HFFc6 (cell line): ENCODE measurements at regions not wholly inside any gene's neighbourhood (a gene's known extent, or its start where the extent isn't known, plus 50 kb on each side); places are given as distances from the start of the nearest gene placed in this dataset.
A peak's percentile ranks its signal among the peaks of the same experiment; 100 is the strongest.
"Not testable (repeated sequence)": the region's sequence is repeated elsewhere in the genome, so short reads cannot be mapped to it uniquely, and the experiment has no call there.

ENCODE experiments used
- DNase-seq: peaks from one replicate; pipeline ENCODE4 v3.0.0-alpha.2; 2018
- H3K27ac Mint-ChIP-seq: 2 replicates; pipeline ENCODE4 v1.8.0; 2020; ENCODE audit warnings: mild to moderate bottlenecking, mixed read lengths
- H3K27me3 Mint-ChIP-seq: 2 replicates; pipeline ENCODE4 v1.8.0; 2021; ENCODE audit warnings: mild to moderate bottlenecking, moderate library complexity, mixed read lengths; ENCODE audit not compliant: insufficient read depth
- H3K36me3 Mint-ChIP-seq: 2 replicates; pipeline ENCODE4 v1.8.0; 2021; ENCODE audit warnings: low read depth, mixed read lengths
- H3K4me1 Mint-ChIP-seq: 2 replicates; pipeline ENCODE4 v1.8.0; 2020; ENCODE audit warnings: low read depth, mixed read lengths
- H3K4me3 Mint-ChIP-seq: 2 replicates; pipeline ENCODE4 v1.8.0; 2020; ENCODE audit warnings: mild to moderate bottlenecking, moderate library complexity, mixed read lengths
- H3K9me3 Mint-ChIP-seq: 2 replicates; pipeline ENCODE4 v1.8.0; 2020; ENCODE audit warnings: mild to moderate bottlenecking, mixed read lengths
- TF ChIP-seq, protein P1 (sequence below): fragments of 200-600 bp; sonication (generic); IDR thresholded peaks from 2 replicates; pipeline ENCODE4 v1.5.0; 2021; ENCODE audit warnings: antibody characterized with exemption, mild to moderate bottlenecking

DNA sequence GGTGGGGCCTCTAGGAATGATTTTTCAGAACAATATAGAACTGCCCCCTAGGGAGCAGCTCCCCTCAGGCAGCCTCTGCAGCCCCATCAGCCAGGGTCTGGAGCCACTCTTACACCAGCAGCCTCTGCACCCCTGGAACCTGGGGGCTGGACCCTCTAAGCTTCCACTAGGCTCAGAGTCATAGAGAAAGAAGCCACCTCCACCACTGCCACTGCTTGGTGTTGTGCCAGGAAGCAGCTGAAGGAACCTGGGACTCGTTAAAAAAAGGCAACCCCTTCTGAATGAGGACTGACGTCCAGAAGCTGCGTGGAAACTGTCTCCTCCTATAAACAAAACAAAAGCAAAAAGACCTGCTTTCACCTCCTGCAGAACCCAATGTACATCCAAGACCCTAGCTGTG is 98.1 kb upstream of the HS6ST1 start:
- H3K4me3 Mint-ChIP-seq = no peak overlapping the region
- peaks cover 3% of the 10 kb centered on the region; the same call in 1 of the 2 replicates for H3K27me3 Mint-ChIP-seq
- peaks cover 40% of the 10 kb centered on the region for H3K4me1 Mint-ChIP-seq
- TF ChIP-seq, protein P1, sequence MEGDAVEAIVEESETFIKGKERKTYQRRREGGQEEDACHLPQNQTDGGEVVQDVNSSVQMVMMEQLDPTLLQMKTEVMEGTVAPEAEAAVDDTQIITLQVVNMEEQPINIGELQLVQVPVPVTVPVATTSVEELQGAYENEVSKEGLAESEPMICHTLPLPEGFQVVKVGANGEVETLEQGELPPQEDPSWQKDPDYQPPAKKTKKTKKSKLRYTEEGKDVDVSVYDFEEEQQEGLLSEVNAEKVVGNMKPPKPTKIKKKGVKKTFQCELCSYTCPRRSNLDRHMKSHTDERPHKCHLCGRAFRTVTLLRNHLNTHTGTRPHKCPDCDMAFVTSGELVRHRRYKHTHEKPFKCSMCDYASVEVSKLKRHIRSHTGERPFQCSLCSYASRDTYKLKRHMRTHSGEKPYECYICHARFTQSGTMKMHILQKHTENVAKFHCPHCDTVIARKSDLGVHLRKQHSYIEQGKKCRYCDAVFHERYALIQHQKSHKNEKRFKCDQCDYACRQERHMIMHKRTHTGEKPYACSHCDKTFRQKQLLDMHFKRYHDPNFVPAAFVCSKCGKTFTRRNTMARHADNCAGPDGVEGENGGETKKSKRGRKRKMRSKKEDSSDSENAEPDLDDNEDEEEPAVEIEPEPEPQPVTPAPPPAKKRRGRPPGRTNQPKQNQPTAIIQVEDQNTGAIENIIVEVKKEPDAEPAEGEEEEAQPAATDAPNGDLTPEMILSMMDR = no peak
- DNase-seq = no peak
- H3K9me3 Mint-ChIP-seq = peaks cover 9% of the 10 kb centered on the region
- no peak overlapping the region for H3K27ac Mint-ChIP-seq
- H3K36me3 Mint-ChIP-seq = no peaks in the 10 kb centered on the region

DNA sequence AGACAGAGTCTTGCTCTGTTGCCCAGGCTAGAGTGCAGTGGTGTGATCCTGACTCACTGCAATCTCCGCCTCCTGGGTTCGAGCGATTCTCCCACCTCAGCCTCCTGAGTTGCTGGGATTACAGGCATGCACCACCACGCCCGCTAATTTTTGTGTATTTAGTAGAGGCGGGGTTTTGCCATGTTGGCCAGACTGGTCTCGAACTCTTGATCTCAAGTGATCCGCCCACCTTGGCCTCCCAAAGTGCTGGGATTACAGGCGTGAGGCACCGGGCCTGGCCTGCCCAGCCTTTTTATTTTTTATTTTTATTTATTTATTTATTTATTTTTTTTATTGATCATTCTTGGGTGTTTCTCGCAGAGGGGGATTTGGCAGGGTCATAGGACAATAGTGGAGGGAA is 98.6 kb upstream of the HS6ST1 start:
- H3K4me3 Mint-ChIP-seq, H3K27me3 Mint-ChIP-seq, H3K9me3 Mint-ChIP-seq, DNase-seq, H3K27ac Mint-ChIP-seq, H3K36me3 Mint-ChIP-seq: not testable (repeated sequence)
- peaks cover 45% of the 10 kb centered on the region for H3K4me1 Mint-ChIP-seq

DNA sequence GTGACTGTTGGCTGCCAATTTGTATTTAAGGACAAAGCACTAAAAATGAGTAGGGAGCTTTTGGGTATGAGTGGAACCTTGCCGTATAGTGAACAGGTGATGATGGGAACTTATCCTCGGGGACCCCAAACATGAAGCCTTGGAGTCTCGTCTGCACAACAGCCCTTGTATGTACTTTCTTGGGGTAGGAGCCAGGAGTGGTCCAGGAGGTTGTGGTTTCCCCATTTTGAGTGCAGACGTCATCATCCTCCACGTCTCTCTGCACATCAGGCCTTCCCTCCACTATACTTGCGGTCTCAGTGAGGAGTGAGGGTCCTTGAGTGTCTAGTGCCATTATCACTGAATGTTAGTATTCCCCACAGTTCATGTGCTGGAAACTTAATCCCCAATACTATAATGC is 101.5 kb upstream of the HS6ST1 start:
- H3K27ac Mint-ChIP-seq = no peak overlapping the region; the same call in 1 of the 2 replicates
- H3K36me3 Mint-ChIP-seq = no peaks in the 10 kb centered on the region
- H3K9me3 Mint-ChIP-seq = peaks cover 9% of the 10 kb centered on the region
- peaks cover 51% of the 10 kb centered on the region for H3K4me1 Mint-ChIP-seq
- no peak overlapping the region for H3K4me3 Mint-ChIP-seq
- no peak for DNase-seq
- TF ChIP-seq, protein P1 = no peak
- peaks cover 3% of the 10 kb centered on the region; the same call in 1 of the 2 replicates for H3K27me3 Mint-ChIP-seq

DNA sequence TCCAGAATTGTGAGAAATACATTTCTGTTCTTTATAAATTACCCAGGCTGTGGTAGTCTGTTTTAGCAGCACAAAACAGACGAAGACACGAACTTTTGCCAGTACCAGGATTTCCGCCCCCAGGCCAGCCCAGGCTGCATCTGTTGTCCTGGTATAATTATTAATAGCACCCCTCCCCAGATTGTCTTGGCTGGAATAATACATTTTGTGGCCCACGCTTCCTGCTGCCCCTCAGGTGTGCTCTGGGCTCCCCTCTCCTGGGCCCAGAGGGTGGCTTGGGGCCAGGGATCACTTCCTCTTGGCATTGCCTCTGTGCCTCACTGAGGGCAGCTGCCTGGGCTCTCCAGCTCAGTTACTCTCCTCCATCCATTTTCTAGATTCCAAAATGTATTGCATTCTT is 102.1 kb upstream of the HS6ST1 start:
- Mint-ChIP-seq H3K27me3 (peaks cover 2% of the 10 kb centered on the region; the same call in 1 of the 2 replicates), H3K9me3 (peaks cover 7% of the 10 kb centered on the region), H3K4me1 (peaks cover 50% of the 10 kb centered on the region), H3K36me3 (no peaks in the 10 kb centered on the region), H3K4me3 (no peak overlapping the region), H3K27ac (no peak overlapping the region)
- DNase-seq = no peak
- TF ChIP-seq, protein P1 = no peak

DNA sequence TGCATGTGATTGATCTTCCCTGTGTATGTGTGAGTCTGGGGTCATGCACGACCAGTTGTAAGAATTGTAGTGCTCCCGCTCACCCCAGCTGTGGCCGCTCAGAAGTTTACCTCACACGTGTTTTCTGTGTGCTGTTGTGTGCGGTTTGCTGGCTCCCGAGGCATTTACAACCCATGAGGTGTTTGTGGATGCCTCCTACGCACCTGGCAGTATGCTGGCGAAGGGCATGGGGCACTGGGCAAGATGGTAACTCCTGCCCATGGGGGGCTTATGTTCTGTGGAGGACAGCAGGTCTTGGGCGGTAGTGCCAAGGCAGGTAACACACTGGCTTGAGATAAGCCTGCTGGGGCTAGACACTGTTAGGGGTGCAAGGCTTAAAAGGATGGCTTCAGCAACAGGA is 102.6 kb upstream of the HS6ST1 start:
- Mint-ChIP-seq H3K27ac (peak overlapping the region; percentile 36; the same call in 1 of the 2 replicates), H3K9me3 (peaks cover 4% of the 10 kb centered on the region; the same call in 1 of the 2 replicates)

DNA sequence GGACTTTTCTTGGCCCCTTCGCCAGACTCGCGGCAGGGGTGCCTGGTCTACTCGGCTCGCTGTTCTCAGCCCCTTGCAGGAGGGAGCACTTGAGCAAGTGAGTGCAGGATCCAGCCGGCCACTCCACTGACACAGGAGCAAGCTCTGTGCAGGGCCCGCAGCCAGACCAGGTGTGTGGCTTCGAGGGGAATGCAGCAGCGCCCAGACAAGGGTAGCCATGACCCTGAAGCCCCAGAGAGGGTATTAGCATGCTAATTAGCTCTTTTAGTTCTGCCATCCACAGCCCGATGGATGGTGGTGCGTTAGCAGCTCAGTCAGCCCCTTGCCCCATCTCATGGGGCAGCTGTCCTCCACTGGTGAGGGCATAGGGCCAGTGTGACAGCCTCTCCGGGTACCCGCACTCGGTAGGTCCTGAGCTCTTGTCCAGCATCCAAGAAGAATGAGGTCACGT is 103.2 kb upstream of the HS6ST1 start:
- peaks cover 44% of the 10 kb centered on the region for H3K4me1 Mint-ChIP-seq
- TF ChIP-seq, protein P1 = no peak
- no peak for DNase-seq
- H3K27me3 Mint-ChIP-seq = no peaks in the 10 kb centered on the region; the same call in 1 of the 2 replicates
- H3K9me3 Mint-ChIP-seq = peaks cover 4% of the 10 kb centered on the region; the same call in 1 of the 2 replicates
- H3K36me3 Mint-ChIP-seq = no peaks in the 10 kb centered on the region
- H3K27ac Mint-ChIP-seq = peak overlapping the region; percentile 96
- peak overlapping the region; percentile 80 for H3K4me3 Mint-ChIP-seq

More for the DNA sequence above, 102.6 kb upstream of the HS6ST1 start:
- Mint-ChIP-seq H3K4me3 (no peak overlapping the region), H3K36me3 (no peaks in the 10 kb centered on the region), H3K4me1 (peaks cover 45% of the 10 kb centered on the region), H3K27me3 (no peaks in the 10 kb centered on the region; the same call in 1 of the 2 replicates)
- TF ChIP-seq, protein P1 = no peak
- no peak for DNase-seq
